NCI-H1436 (cell line): ENCODE measurements at regions not wholly inside any gene's neighbourhood (a gene's known extent, or its start where the extent isn't known, plus 50 kb on each side); places are given as distances from the start of the nearest gene placed in this dataset.

Source experiments
- DNase-seq: peaks from one replicate; lab custom pipeline; 2025; lab: John Stamatoyannopoulos, UW

- no peak for DNase-seq
Observed at GRCh38 chr11:105232021-105232420, 92.5 kb upstream of the CARD18 start.

- DNase-seq = no peak
Observed at GRCh38 chr11:105230586-105230985, 91.0 kb upstream of the CARD18 start.

- no peak for DNase-seq
Observed at GRCh38 chr11:105229761-105230160, 90.2 kb upstream of the CARD18 start.

GRCh38 chr11:105229257-105229656 is 89.7 kb upstream of the CARD18 start:
- no peak for DNase-seq

- DNase-seq = no peak
Observed at GRCh38 chr11:105227363-105227762, 87.8 kb upstream of the CARD18 start.

GRCh38 chr11:105226766-105227165 is 87.2 kb upstream of the CARD18 start:
- no peak for DNase-seq

- no peak for DNase-seq
Observed at GRCh38 chr11:105226091-105226490, 86.5 kb upstream of the CARD18 start.

- DNase-seq = no peak
Observed at GRCh38 chr11:105224482-105225253, 85.1 kb upstream of the CARD18 start.

DNA sequence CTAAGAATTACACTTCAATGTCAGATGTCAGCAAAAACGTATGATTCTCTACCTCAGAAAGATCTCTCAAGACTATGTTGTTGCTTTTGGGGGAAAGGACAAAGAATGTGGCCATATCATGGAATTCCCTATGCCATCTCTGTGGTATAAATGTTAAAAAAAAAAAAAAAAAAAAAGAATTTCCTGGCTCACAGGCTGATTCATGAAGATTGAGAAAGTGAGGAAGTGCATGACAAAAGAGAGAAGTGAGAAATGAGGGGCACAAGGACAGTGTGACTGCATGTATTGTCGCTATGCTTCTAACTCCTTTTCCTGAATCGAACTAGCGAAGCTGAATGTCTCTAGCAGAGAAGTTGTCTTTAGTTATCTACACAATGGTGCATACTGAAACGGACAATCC is 80.6 kb upstream of the CARD18 start:
- DNase-seq = no peak

- DNase-seq = no peak
Observed at GRCh38 chr11:105219670-105220069, 80.1 kb upstream of the CARD18 start.

DNA sequence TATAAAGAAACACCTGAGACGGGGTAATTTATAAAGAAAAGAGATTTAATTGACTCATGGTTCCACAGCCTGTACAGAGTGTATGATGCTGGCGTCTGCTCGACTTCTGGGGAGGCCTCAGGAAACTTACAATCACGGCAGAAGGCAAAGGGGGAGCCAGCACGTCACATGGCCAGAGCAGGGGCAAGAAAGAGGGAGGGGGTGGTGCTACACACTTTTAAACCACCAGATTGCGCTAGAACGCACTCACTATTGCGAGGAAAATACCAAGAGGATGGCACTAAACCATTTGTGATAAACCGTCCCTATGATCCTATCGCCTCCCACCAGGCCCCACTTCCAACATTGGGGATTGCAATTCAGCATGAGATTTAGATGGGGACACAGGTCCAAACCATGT is 79.7 kb upstream of the CARD18 start:
- no peak for DNase-seq

GRCh38 chr11:105215528-105215927 is 76.0 kb upstream of the CARD18 start:
- no peak for DNase-seq

- DNase-seq = no peak
Observed at GRCh38 chr11:105211806-105212554, 72.4 kb upstream of the CARD18 start.

DNA sequence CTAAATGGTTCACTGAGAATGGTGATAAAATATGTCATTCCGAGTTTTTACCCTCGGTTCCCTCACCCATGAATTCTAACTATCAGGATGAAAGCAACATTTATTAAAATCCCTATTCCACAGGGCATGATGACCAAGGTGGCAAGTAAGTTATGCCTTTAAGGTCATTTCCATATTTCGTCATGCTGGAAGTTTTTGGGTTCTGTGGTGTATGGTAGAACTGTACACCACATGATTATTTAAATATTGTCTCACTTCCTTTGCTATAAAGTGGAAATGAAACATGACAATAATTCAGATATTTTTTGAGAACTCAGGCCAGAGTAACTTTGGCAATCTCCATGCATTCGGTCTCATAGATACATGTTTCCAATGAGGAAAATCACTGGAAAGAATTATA is 68.5 kb upstream of the CARD18 start:
- DNase-seq = no peak

GRCh38 chr11:105206633-105207032 is 67.1 kb upstream of the CARD18 start:
- no peak for DNase-seq

- DNase-seq = no peak
Observed at GRCh38 chr11:105204636-105205035, 65.1 kb upstream of the CARD18 start.

- DNase-seq = no peak
Observed at GRCh38 chr11:105203569-105204240, 64.1 kb upstream of the CARD18 start.

DNA sequence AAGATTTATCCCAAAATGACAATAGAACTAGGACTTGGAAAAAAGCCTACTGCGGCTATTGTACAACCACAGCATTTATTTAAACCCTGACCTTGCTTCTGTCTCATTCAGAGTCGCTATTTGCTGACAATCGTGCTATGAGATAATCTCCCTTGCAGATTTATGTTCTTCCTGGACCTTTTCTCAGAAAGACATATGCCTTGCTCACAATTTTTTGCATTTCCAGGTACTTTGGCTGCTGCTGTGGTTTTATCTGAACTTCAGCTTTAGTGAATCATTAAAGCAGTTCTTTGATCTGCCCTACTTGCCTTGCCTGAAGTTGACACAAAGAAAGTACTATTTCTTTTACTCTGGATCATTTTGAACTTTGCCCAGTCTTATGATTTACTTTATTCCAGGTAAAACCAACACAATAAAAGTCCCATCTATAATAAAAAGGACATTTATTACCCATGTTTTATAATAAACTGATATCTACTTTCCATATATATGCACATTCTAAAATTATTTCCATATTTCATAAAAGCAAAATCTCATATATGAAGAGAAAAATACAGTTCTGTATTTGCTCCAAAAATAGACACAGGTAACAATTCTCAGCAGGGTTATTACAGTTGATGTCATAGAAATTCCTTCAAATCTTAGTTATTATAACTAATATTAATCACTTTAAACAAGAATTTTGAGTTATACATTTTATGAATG is 63.4 kb upstream of the CARD18 start:
- DNase-seq = no peak

GRCh38 chr11:105202422-105202821 is 62.9 kb upstream of the CARD18 start:
- DNase-seq = no peak

- DNase-seq = no peak
Observed at GRCh38 chr11:105201166-105201565, 61.6 kb upstream of the CARD18 start.

DNA sequence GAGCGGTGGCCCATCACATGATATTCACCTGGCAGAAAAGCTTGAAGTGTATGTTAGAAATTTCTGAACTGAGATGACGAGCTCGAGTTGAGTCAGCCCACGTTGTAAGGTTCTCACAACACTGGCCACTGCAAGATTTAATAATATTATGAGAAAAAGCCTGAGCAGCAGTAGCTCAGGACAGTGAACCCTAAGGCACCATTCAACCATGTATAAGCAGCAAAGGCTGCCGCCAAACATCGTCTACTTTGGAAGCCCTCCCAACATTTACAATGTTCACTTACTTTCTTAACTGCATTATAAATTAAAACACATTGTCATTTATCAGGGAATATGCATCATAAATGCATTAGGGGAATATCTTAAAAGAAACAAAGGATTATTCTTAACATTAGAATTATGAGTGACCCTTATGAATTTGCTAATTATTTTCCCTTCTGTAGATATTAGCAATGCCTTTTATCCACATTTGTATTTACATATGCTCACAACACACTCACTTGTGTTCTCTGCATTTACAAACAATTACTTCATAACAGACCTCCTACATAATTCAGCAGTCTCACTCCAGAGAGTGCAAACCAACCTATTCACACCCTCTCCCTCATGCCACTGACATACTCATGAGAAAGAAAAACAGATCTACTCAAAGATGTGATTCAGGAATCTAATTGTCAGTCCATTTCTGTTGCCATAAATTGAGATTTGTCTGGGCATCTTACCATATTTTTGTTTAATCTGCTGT is 57.7 kb upstream of the CARD18 start:
- no peak for DNase-seq

- DNase-seq = no peak
Observed at GRCh38 chr11:105193260-105193659, 53.7 kb upstream of the CARD18 start.
